ENCODE measurements at regions not wholly inside any gene's neighbourhood (a gene's known extent, or its start where the extent isn't known, plus 50 kb on each side); places are given as distances from the start of the nearest gene placed in this dataset.

GRCh38 chr4:27594922-27595321 lies 734.3 kb downstream of the STIM2 start:
- no peak for TF ChIP-seq GATA2 (IDR thresholded peaks at IDR 0.05; ENCODE audit: low read depth, low read length)
- no peak for TF ChIP-seq GATA3 (IDR thresholded peaks at IDR 0.05; ENCODE audit: low read depth, low read length)

All from SH-SY5Y (cell line).